Epidermal melanocyte (primary cell): ENCODE measurements at regions not wholly inside any gene's neighbourhood (a gene's known extent, or its start where the extent isn't known, plus 50 kb on each side); places are given as distances from the start of the nearest gene placed in this dataset.
"Not testable (repeated sequence)": the region's sequence is repeated elsewhere in the genome, so short reads cannot be mapped to it uniquely, and the experiment has no call there.

Experiments used
- DNase-seq: peaks from one replicate; pipeline ENCODE4 v3.0.0; 2011; ENCODE audit warnings: low spot score; ENCODE audit not compliant: insufficient read length

GRCh38 chr7:120168066-120168465 lies 104.9 kb upstream of the KCND2 start:
- DNase-seq, result no peak

- DNase-seq, result no peak
These were observed 102.8 kb upstream of the KCND2 start for GRCh38 chr7:120169996-120170783.

- DNase-seq, result no peak
These were observed 102.1 kb upstream of the KCND2 start for GRCh38 chr7:120170834-120171233.

- no peak for DNase-seq
These were observed 101.6 kb upstream of the KCND2 start for GRCh38 chr7:120171406-120171805.

GRCh38 chr7:120180221-120180620 lies 92.8 kb upstream of the KCND2 start:
- no peak for DNase-seq

GRCh38 chr7:120181499-120181898 lies 91.5 kb upstream of the KCND2 start:
- DNase-seq, result no peak

- no peak for DNase-seq
These were observed 88.1 kb upstream of the KCND2 start for GRCh38 chr7:120184866-120185265.

GRCh38 chr7:120185940-120186682 lies 86.9 kb upstream of the KCND2 start:
- no peak for DNase-seq

- DNase-seq, result no peak
These were observed 86.3 kb upstream of the KCND2 start for GRCh38 chr7:120186688-120187087.

GRCh38 chr7:120189623-120190022 lies 83.4 kb upstream of the KCND2 start:
- DNase-seq, result no peak

GRCh38 chr7:120190109-120190508 lies 82.9 kb upstream of the KCND2 start:
- no peak for DNase-seq

GRCh38 chr7:120190566-120190965 lies 82.4 kb upstream of the KCND2 start:
- DNase-seq, result no peak

- not testable (repeated sequence) for DNase-seq
These were observed 81.6 kb upstream of the KCND2 start for GRCh38 chr7:120191423-120191822.

GRCh38 chr7:120201290-120201689 lies 71.7 kb upstream of the KCND2 start:
- DNase-seq, result no peak

- no peak for DNase-seq
These were observed 67.9 kb upstream of the KCND2 start for GRCh38 chr7:120205101-120205500.

- no peak for DNase-seq
These were observed 65.9 kb upstream of the KCND2 start for GRCh38 chr7:120207037-120207436.

GRCh38 chr7:120215654-120216053 lies 57.3 kb upstream of the KCND2 start:
- DNase-seq, result no peak

GRCh38 chr7:120216947-120217346 lies 56.0 kb upstream of the KCND2 start:
- DNase-seq, result no peak

- no peak for DNase-seq
These were observed 54.3 kb upstream of the KCND2 start for GRCh38 chr7:120218712-120219111.

GRCh38 chr7:120221666-120222065 lies 51.3 kb upstream of the KCND2 start:
- DNase-seq, result no peak
